GM12873 (cell line): ENCODE measurements at regions not wholly inside any gene's neighbourhood (a gene's known extent, or its start where the extent isn't known, plus 50 kb on each side); places are given as distances from the start of the nearest gene placed in this dataset.

Source experiments
- CTCF ChIP-seq: IDR thresholded peaks from 2 replicates; pipeline ENCODE4 v1.5.1; 2012; ENCODE audit warnings: low read depth, mild to moderate bottlenecking, moderate library complexity, low read length, control low read depth; ENCODE audit not compliant: insufficient read depth; ENCODE audit errors: missing control alignments

- TF ChIP-seq CTCF = no peak
These were observed 60.2 kb upstream of the TOP3B start for GRCh38 chr22:22042599-22043295.

- no peak for TF ChIP-seq CTCF
These were observed 59.4 kb upstream of the TOP3B start for GRCh38 chr22:22042009-22042408.

GRCh38 chr22:22040908-22041307, 58.3 kb upstream of the TOP3B start:
- TF ChIP-seq CTCF = no peak

GRCh38 chr22:22040472-22040871, 57.9 kb upstream of the TOP3B start:
- TF ChIP-seq CTCF = no peak

- TF ChIP-seq CTCF = no peak
These were observed 56.9 kb upstream of the TOP3B start for GRCh38 chr22:22039286-22040074.

- no peak for TF ChIP-seq CTCF
These were observed 55.7 kb upstream of the TOP3B start for GRCh38 chr22:22038178-22038880.

- TF ChIP-seq CTCF = no peak
These were observed 55.2 kb upstream of the TOP3B start for GRCh38 chr22:22037740-22038139.
